Naive thymus-derived CD4-positive, alpha-beta T cell (primary cell): ENCODE measurements at regions not wholly inside any gene's neighbourhood (a gene's known extent, or its start where the extent isn't known, plus 50 kb on each side); places are given as distances from the start of the nearest gene placed in this dataset.

Experiments used
- ATAC-seq: fragments of 150-1000 bp; cut with Tn5 transposase; 2 replicates; pipeline ENCODE4 v1.10.0; 2021; ENCODE audit warnings: mild to moderate bottlenecking, moderate library complexity
- CTCF ChIA-PET: fragments of 350-600 bp; sonication (Branson Sonifier 250); formaldehyde crosslinking; loops from one replicate; lab custom pipeline; 2021; ENCODE audit warnings: antibody characterized with exemption; lab: Charles Lee
- POLR2A ChIA-PET: fragments of 350-600 bp; sonication (Branson Sonifier 250); formaldehyde crosslinking; loops from one replicate; lab custom pipeline; 2021; ENCODE audit warnings: antibody characterized with exemption, inconsistent platforms; lab: Charles Lee
- DNase-seq, 9 donors: peaks; one replicate each; pipeline versions ENCODE4 v3.0.0 to v3.0.0-alpha.2; 2020 to 2022; ENCODE audit warnings: mixed read lengths in 1 of 9
- H3K27ac ChIP-seq: one replicate; pipeline ENCODE4 v1.7.0; 2013; ENCODE audit warnings: mild to moderate bottlenecking, low read depth, low read length, moderate library complexity
- H3K27me3 ChIP-seq, 2 donors: one replicate each; pipeline ENCODE4 v1.7.0; 2013; ENCODE audit warnings: low read length in 2 of 2, mild to moderate bottlenecking in 2 of 2, moderate library complexity in 2 of 2; ENCODE audit not compliant: control insufficient read depth in 2 of 2, insufficient read depth in 2 of 2
- H3K36me3 ChIP-seq, 3 experiments: 1 replicate in 2 of 3; 2 replicates in 1 of 3; pipeline ENCODE4 v1.7.0; 2013; ENCODE audit warnings: low read length in 3 of 3, mild to moderate bottlenecking in 3 of 3, moderate library complexity in 1 of 3; ENCODE audit not compliant: insufficient read depth in 3 of 3, control insufficient read depth in 2 of 3
- H3K4me1 ChIP-seq, 2 donors: one replicate each; pipeline ENCODE4 v1.7.0; 2013; ENCODE audit warnings: low read length in 2 of 2, mild to moderate bottlenecking in 2 of 2, moderate library complexity in 1 of 2; ENCODE audit not compliant: control insufficient read depth in 2 of 2, insufficient read depth in 2 of 2
- H3K4me3 ChIP-seq: 2 replicates; pipeline ENCODE4 v1.7.0; 2013; ENCODE audit warnings: mild to moderate bottlenecking, low read length
- H3K9me3 ChIP-seq, 3 experiments: 1 replicate in 2 of 3; 2 replicates in 1 of 3; pipeline ENCODE4 v1.7.0; 2013; ENCODE audit warnings: low read length in 3 of 3; ENCODE audit not compliant: control insufficient read depth in 2 of 3
- H3K27ac Mint-ChIP-seq, 9 donors: one replicate each; pipeline ENCODE4 v1.8.0; 2020 to 2022; ENCODE audit warnings: mixed read lengths in 9 of 9, mild to moderate bottlenecking in 8 of 9, moderate library complexity in 5 of 9, inconsistent platforms in 2 of 9
- H3K27me3 Mint-ChIP-seq, 5 donors: one replicate each; pipeline ENCODE4 v1.8.0; 2021 to 2022; ENCODE audit warnings: mixed read lengths in 5 of 5, mild to moderate bottlenecking in 1 of 5
- H3K36me3 Mint-ChIP-seq, 5 donors: one replicate each; pipeline ENCODE4 v1.8.0; 2020 to 2022; ENCODE audit warnings: mixed read lengths in 5 of 5, mild to moderate bottlenecking in 3 of 5, inconsistent platforms in 1 of 5
- H3K4me1 Mint-ChIP-seq, 7 donors: one replicate each; pipeline ENCODE4 v1.8.0; 2020 to 2022; ENCODE audit warnings: mixed read lengths in 7 of 7, mild to moderate bottlenecking in 3 of 7, inconsistent platforms in 1 of 7
- H3K4me3 Mint-ChIP-seq, 10 donors: one replicate each; pipeline ENCODE4 v1.8.0; 2020 to 2022; ENCODE audit warnings: mild to moderate bottlenecking in 10 of 10, mixed read lengths in 10 of 10, moderate library complexity in 6 of 10, inconsistent platforms in 2 of 10
- H3K9me3 Mint-ChIP-seq, 11 donors: one replicate each; pipeline ENCODE4 v1.8.0; 2020 to 2022; ENCODE audit warnings: mixed read lengths in 11 of 11, mild to moderate bottlenecking in 4 of 11, inconsistent platforms in 1 of 11, moderate library complexity in 1 of 11
- intact Hi-C, 2 donors: fragments of 100-400 bp; cut with micrococcal nuclease; formaldehyde crosslinking; loops; one replicate each; pipeline ENCODE4 v1.15.1; 2023

- H3K4me1 Mint-ChIP-seq: no peaks in the 10 kb centered on the region
- CTCF ChIA-PET: no interaction called here
These were observed 199.9 kb upstream of the SOX4 start for GRCh38 chr6:21393441-21394165.

GRCh38 chr6:21395121-21395520, 198.4 kb upstream of the SOX4 start:
- H3K27me3 ChIP-seq: no peaks in the 10 kb centered on the region
- H3K36me3 Mint-ChIP-seq: no peaks in the 10 kb centered on the region

More at GRCh38 chr6:21393441-21394165, 199.9 kb upstream of the SOX4 start:
- Histone ChIP-seq H3K27me3 (no peaks in the 10 kb centered on the region), H3K27ac (no peak overlapping the region), H3K4me3 (no peak overlapping the region), H3K9me3 (no peaks in the 10 kb centered on the region), H3K36me3 (no peaks in the 10 kb centered on the region), H3K4me1 (no peaks in the 10 kb centered on the region)
- ATAC-seq (no peak), DNase-seq (no peak)
- POLR2A ChIA-PET: no interaction called here
- Mint-ChIP-seq H3K4me3 (no peak overlapping the region), H3K9me3 (peaks cover 0 to 2% (median 0%) of the 10 kb centered on the region in 11 donors), H3K27ac (no peak overlapping the region), H3K36me3 (no peaks in the 10 kb centered on the region), H3K27me3 (peaks cover 0 to 10% (median 0%) of the 10 kb centered on the region in 5 donors)
- intact Hi-C loops: no loop called here

GRCh38 chr6:21396313-21396712, 197.2 kb upstream of the SOX4 start:
- no peak overlapping the region for H3K4me3 ChIP-seq
- no peak overlapping the region for H3K27ac ChIP-seq
- CTCF ChIA-PET: no interaction called here
- intact Hi-C loops: no loop called here
- Mint-ChIP-seq H3K9me3 (peaks cover 0 to 4% (median 0%) of the 10 kb centered on the region in 11 donors), H3K4me3 (no peak overlapping the region), H3K27ac (no peak overlapping the region), H3K4me1 (no peaks in the 10 kb centered on the region), H3K36me3 (no peaks in the 10 kb centered on the region), H3K27me3 (peaks cover 0 to 10% (median 0%) of the 10 kb centered on the region in 5 donors)
- no peaks in the 10 kb centered on the region for H3K9me3 ChIP-seq
- no peak for DNase-seq
- no peaks in the 10 kb centered on the region for H3K4me1 ChIP-seq
- POLR2A ChIA-PET: no interaction called here
- H3K36me3 ChIP-seq: no peaks in the 10 kb centered on the region
- no peaks in the 10 kb centered on the region for H3K27me3 ChIP-seq
- no peak for ATAC-seq

More at GRCh38 chr6:21395121-21395520, 198.4 kb upstream of the SOX4 start:
- Mint-ChIP-seq H3K27ac (no peak overlapping the region), H3K27me3 (peaks cover 0 to 10% (median 0%) of the 10 kb centered on the region in 5 donors), H3K4me3 (no peak overlapping the region), H3K9me3 (peaks cover 0 to 4% (median 0%) of the 10 kb centered on the region in 11 donors), H3K4me1 (no peaks in the 10 kb centered on the region)
- Histone ChIP-seq H3K36me3 (no peaks in the 10 kb centered on the region), H3K9me3 (no peaks in the 10 kb centered on the region), H3K4me3 (no peak overlapping the region), H3K4me1 (no peaks in the 10 kb centered on the region), H3K27ac (no peak overlapping the region)
- ChIA-PET POLR2A (interaction anchor here (0.5 kb wide), 1 partner anchor 1138 kb away, joined by 3 read pairs; no protein-coding TSS in a partner anchor), CTCF (no interaction called here)
- ATAC-seq (no peak), DNase-seq (no peak)
- intact Hi-C loops: no loop called here

- Histone ChIP-seq H3K4me3 (no peak overlapping the region), H3K27me3 (peaks cover 0 to 2% of the 10 kb centered on the region in 2 donors), H3K4me1 (no peaks in the 10 kb centered on the region), H3K27ac (no peak overlapping the region), H3K36me3 (no peaks in the 10 kb centered on the region), H3K9me3 (no peaks in the 10 kb centered on the region)
- Mint-ChIP-seq H3K4me3 (no peak overlapping the region), H3K27me3 (peaks cover 0 to 8% (median 0%) of the 10 kb centered on the region in 5 donors), H3K27ac (no peak overlapping the region), H3K36me3 (no peaks in the 10 kb centered on the region), H3K4me1 (peaks cover 0 to 8% (median 0%) of the 10 kb centered on the region in 7 donors), H3K9me3 (peaks cover 0 to 2% (median 0%) of the 10 kb centered on the region in 11 donors)
- no peak for DNase-seq
- no peak for ATAC-seq
- POLR2A ChIA-PET: no interaction called here
- CTCF ChIA-PET: no interaction called here
- intact Hi-C loops: no loop called here
These were observed 194.7 kb upstream of the SOX4 start for GRCh38 chr6:21398741-21399325.

GRCh38 chr6:21402368-21402767, 191.2 kb upstream of the SOX4 start:
- H3K27me3 Mint-ChIP-seq: peaks cover 0 to 9% (median 4%) of the 10 kb centered on the region in 5 donors
- Histone ChIP-seq H3K4me1 (no peaks in the 10 kb centered on the region), H3K9me3 (no peaks in the 10 kb centered on the region), H3K36me3 (no peaks in the 10 kb centered on the region), H3K27me3 (peaks cover 0 to 2% of the 10 kb centered on the region in 2 donors), H3K27ac (no peak overlapping the region), H3K4me3 (no peak overlapping the region)
- H3K4me1 Mint-ChIP-seq: peaks cover 0 to 8% (median 0%) of the 10 kb centered on the region in 7 donors
- CTCF ChIA-PET: no interaction called here
- no peaks in the 10 kb centered on the region for H3K36me3 Mint-ChIP-seq
- POLR2A ChIA-PET: no interaction called here
- intact Hi-C loops: no loop called here
- H3K4me3 Mint-ChIP-seq: no peak overlapping the region
- ATAC-seq (no peak), DNase-seq (peak in 1 of 9 donors; percentile 22)
- H3K27ac Mint-ChIP-seq: no peak overlapping the region
- peaks cover 0 to 6% (median 0%) of the 10 kb centered on the region in 11 donors for H3K9me3 Mint-ChIP-seq

GRCh38 chr6:21404577-21404976, 189.0 kb upstream of the SOX4 start:
- H3K27ac ChIP-seq: no peak overlapping the region
- intact Hi-C loops: no loop called here
- no peaks in the 10 kb centered on the region for H3K9me3 ChIP-seq
- ATAC-seq (no peak), DNase-seq (no peak)
- peaks cover 0 to 8% (median 4%) of the 10 kb centered on the region in 11 donors for H3K9me3 Mint-ChIP-seq
- POLR2A ChIA-PET: no interaction called here
- H3K27me3 Mint-ChIP-seq: peaks cover 0 to 13% (median 9%) of the 10 kb centered on the region in 5 donors
- no peak overlapping the region for H3K4me3 ChIP-seq
- CTCF ChIA-PET: no interaction called here
- H3K4me1 ChIP-seq: no peaks in the 10 kb centered on the region
- peaks cover 0 to 2% of the 10 kb centered on the region in 2 donors for H3K27me3 ChIP-seq
- H3K36me3 ChIP-seq: no peaks in the 10 kb centered on the region
- H3K27ac Mint-ChIP-seq: no peak overlapping the region
- peaks cover 0 to 8% (median 0%) of the 10 kb centered on the region in 7 donors for H3K4me1 Mint-ChIP-seq
- H3K4me3 Mint-ChIP-seq: no peak overlapping the region
- H3K36me3 Mint-ChIP-seq: no peaks in the 10 kb centered on the region
